K562 (cell line): ENCODE measurements at regions not wholly inside any gene's neighbourhood (a gene's known extent, or its start where the extent isn't known, plus 50 kb on each side); places are given as distances from the start of the nearest gene placed in this dataset.

ENCODE experiments used
- ATAC-seq: fragments of 200-7000 bp; cut with Tn5 transposase; 3 replicates; pipeline ENCODE4 v1.9.1; 2020; ENCODE audit warnings: moderate library complexity
- BruUV-seq: library from RNA; stranded (reverse); fragments of 400-500 nt; replicated peaks from 2 replicates; lab custom pipeline; 2021; lab: Mats Ljungman, UMichigan
- CTCF ChIA-PET: fragments of 300-600 bp; formaldehyde crosslinking; extraction: SDS; loops from one replicate; lab custom pipeline; 2021; ENCODE audit warnings: low intra/inter-chr PET ratio; lab: Yijun Ruan, JAX
- POLR2A ChIA-PET: fragments of 300-600, 350-650 bp; sonication (Branson Sonifier 250); formaldehyde crosslinking; extraction: SDS; loops from one replicate; lab custom pipeline; 2021; ENCODE audit warnings: antibody characterized with exemption, inconsistent platforms; lab: Yijun Ruan, JAX
- DNase-seq, 4 experiments: peaks; one replicate each; pipeline versions ENCODE4 v3.0.0 to v3.0.0-alpha.2; 2011 to 2018; ENCODE audit warnings: low spot score in 3 of 4, mixed read lengths in 3 of 4; ENCODE audit errors: extremely low read depth in 1 of 4
- FAIRE-seq: peaks from 2 replicates; lab custom pipeline; 2011; peaks lifted over from hg19 to GRCh38; lab: Jason Lieb, UNC
- H2AFZ ChIP-seq: 2 replicates; pipeline ENCODE4 v1.6.0; 2011; ENCODE audit warnings: low read depth, low read length, control low read depth, inconsistent platforms
- H3K27ac ChIP-seq: fragments of 200-600 bp; 3 replicates; pipeline ENCODE4 v1.8.0; 2011; ENCODE audit warnings: low read depth, mild to moderate bottlenecking, control low read depth, inconsistent platforms, low read length, moderate library complexity, mixed read lengths; ENCODE audit errors: extremely low read depth
- H3K27me3 ChIP-seq, 2 experiments: fragments of 300-600 bp in 1 of 2; 2 replicates in 1 of 2; 3 replicates in 1 of 2; pipeline versions ENCODE4 v1.6.0 to v1.8.0; 2011; ENCODE audit warnings: inconsistent platforms in 2 of 2, low read length in 2 of 2, mild to moderate bottlenecking in 1 of 2, mixed read lengths in 1 of 2, moderate library complexity in 1 of 2; ENCODE audit not compliant: control insufficient read depth in 2 of 2, insufficient read depth in 2 of 2
- H3K36me3 ChIP-seq: fragments of 300-600 bp; 3 replicates; pipeline ENCODE4 v1.8.0; 2011; ENCODE audit warnings: mild to moderate bottlenecking, low read length, inconsistent platforms; ENCODE audit not compliant: control insufficient read depth, insufficient read depth
- H3K4me1 ChIP-seq, 2 experiments: fragments of 200-600 bp in 1 of 2; replicated peaks in 1 of 2; 2 replicates in 1 of 2; 3 replicates in 1 of 2; pipeline versions ENCODE4 v1.5.1 to v1.8.0; 2011; ENCODE audit warnings: inconsistent platforms in 2 of 2, low read length in 2 of 2, mild to moderate bottlenecking in 1 of 2, mixed read lengths in 1 of 2, moderate library complexity in 1 of 2; ENCODE audit not compliant: control insufficient read depth in 2 of 2, insufficient read depth in 2 of 2
- H3K4me2 ChIP-seq: 2 replicates; pipeline ENCODE4 v1.6.1; 2011; ENCODE audit warnings: low read length, control low read depth, inconsistent platforms, mixed read lengths; ENCODE audit not compliant: insufficient read depth
- H3K4me3 ChIP-seq: fragments of 200-600 bp; sonication (generic), shearing (Covaris generic); 2 replicates; pipeline ENCODE4 v1.5.1; 2016; ENCODE audit warnings: control low read depth, inconsistent platforms
- H3K79me2 ChIP-seq: fragments of 200-600 bp; 3 replicates; pipeline ENCODE4 v1.8.0; 2011; ENCODE audit warnings: low read length, inconsistent platforms; ENCODE audit not compliant: control insufficient read depth, insufficient read depth
- H3K9ac ChIP-seq, 2 experiments: 2 replicates each; pipeline versions ENCODE4 v1.6.0 to v1.6.1; 2011; ENCODE audit warnings: low read depth in 2 of 2, low read length in 2 of 2, control low read depth in 1 of 2, inconsistent platforms in 1 of 2, mild to moderate bottlenecking in 1 of 2, mixed read lengths in 1 of 2; ENCODE audit not compliant: insufficient read depth in 1 of 2
- H3K9me1 ChIP-seq: one replicate; pipeline ENCODE4 v1.6.0; 2011; ENCODE audit warnings: inconsistent platforms, mild to moderate bottlenecking, low read length, moderate library complexity; ENCODE audit not compliant: control insufficient read depth, insufficient read depth
- H3K9me3 ChIP-seq: replicated peaks from 2 replicates; pipeline ENCODE4 v1.5.1; 2011; ENCODE audit warnings: low read depth, low read length, inconsistent platforms; ENCODE audit not compliant: control insufficient read depth, insufficient read depth
- H4K20me1 ChIP-seq: replicated peaks from 2 replicates; pipeline ENCODE4 v1.6.1; 2011; ENCODE audit warnings: low read length, inconsistent platforms, mixed read lengths; ENCODE audit not compliant: control insufficient read depth, insufficient read depth
- CC2D1A ChIP-seq: fragments of 450-650 bp; IDR thresholded peaks from 2 replicates; pipeline ENCODE4 v1.6.1; 2017; ENCODE audit warnings: mild to moderate bottlenecking
- ETV5 ChIP-seq: sonication (generic); formaldehyde crosslinking; IDR thresholded peaks from 2 replicates; pipeline ENCODE4 v1.4.0; 2020; ENCODE audit warnings: low read depth, mild to moderate bottlenecking, missing genetic modification reagents
- GTF2E2 ChIP-seq: fragments of 200-800 bp; sonication (Bioruptor generic); IDR thresholded peaks from 2 replicates; pipeline ENCODE4 v1.6.1; 2016; ENCODE audit warnings: missing genetic modification characterization, missing compliant biosample characterization
- GTF2F1 ChIP-seq: IDR thresholded peaks from 2 replicates; pipeline ENCODE4 v1.6.1; 2011; ENCODE audit warnings: low read depth, low read length, improper control_type of control experiment
- HMG20A ChIP-seq: fragments of 450-650 bp; formaldehyde crosslinking; conservative IDR thresholded peaks from 2 replicates; pipeline ENCODE4 v1.4.0; 2020; ENCODE audit warnings: mild to moderate bottlenecking, mixed read lengths
- MITF ChIP-seq: IDR thresholded peaks from 2 replicates; pipeline ENCODE4 v1.6.1; 2014; ENCODE audit warnings: antibody characterized with exemption
- NCOA4 ChIP-seq: fragments of 450-650 bp; IDR thresholded peaks from 2 replicates; pipeline ENCODE4 v1.6.1; 2018; ENCODE audit warnings: mild to moderate bottlenecking; ENCODE audit not compliant: partially characterized antibody
- RBM34 ChIP-seq: fragments of 200-400 bp; formaldehyde crosslinking; IDR thresholded peaks from 2 replicates; pipeline ENCODE4 v1.6.1; 2018; ENCODE audit warnings: low read length, borderline replicate concordance; ENCODE audit not compliant: insufficient read depth
- SPI1 ChIP-seq: IDR thresholded peaks from 2 replicates; pipeline ENCODE4 v1.6.1; 2011; ENCODE audit warnings: low read depth, low read length, control low read depth, borderline replicate concordance
- SRSF9 ChIP-seq: fragments of 200-400 bp; formaldehyde crosslinking; IDR thresholded peaks from 2 replicates; pipeline ENCODE4 v1.6.1; 2017; ENCODE audit warnings: low read depth, low read length, borderline replicate concordance
- TCF7L2 ChIP-seq: fragments of 150-350 bp; IDR thresholded peaks from 2 replicates; pipeline ENCODE4 v1.6.1; 2016; ENCODE audit warnings: low read depth, mild to moderate bottlenecking, low read length, moderate library complexity
- TEAD2 ChIP-seq: fragments of 450-650 bp; IDR thresholded peaks from 2 replicates; pipeline ENCODE4 v1.6.1; 2016; ENCODE audit warnings: missing genetic modification characterization, control low read depth, missing compliant biosample characterization
- TRIM28 ChIP-seq: fragments of 450-650 bp; IDR thresholded peaks from 2 replicates; pipeline ENCODE4 v1.6.1; 2017
- ZC3H11A ChIP-seq: IDR thresholded peaks from 2 replicates; pipeline ENCODE4 v1.6.1; 2012; ENCODE audit warnings: low read depth, low read length, improper control_type of control experiment
- WGBS: fragments of 100-300 bp; shearing (Covaris generic); methylation state at CpG from one replicate; pipeline ENCODE4 v1.1.6; 2016; ENCODE audit warnings: low coverage, mixed read lengths; ENCODE audit not compliant: insufficient coverage; ENCODE audit errors: missing lambda C conversion rate; 5-methylcytosine and 5-hydroxymethylcytosine counted together
- in situ Hi-C: fragments of 300-500 bp; cut with MboI; formaldehyde crosslinking; loops from 4 replicates; pipeline ENCODE4 v1.15.0; 2018; ENCODE audit warnings: inconsistent platforms, mixed read lengths
- intact Hi-C: fragments of 100-400 bp; cut with micrococcal nuclease; formaldehyde crosslinking; loops from 2 replicates; pipeline ENCODE4 v1.14.2; 2022
- TF ChIP-seq, protein P1 (sequence below): sonication (generic); formaldehyde crosslinking; IDR thresholded peaks from 2 replicates; pipeline ENCODE4 v1.8.0; 2023; ENCODE audit warnings: mild to moderate bottlenecking, missing genetic modification reagents

DNA sequence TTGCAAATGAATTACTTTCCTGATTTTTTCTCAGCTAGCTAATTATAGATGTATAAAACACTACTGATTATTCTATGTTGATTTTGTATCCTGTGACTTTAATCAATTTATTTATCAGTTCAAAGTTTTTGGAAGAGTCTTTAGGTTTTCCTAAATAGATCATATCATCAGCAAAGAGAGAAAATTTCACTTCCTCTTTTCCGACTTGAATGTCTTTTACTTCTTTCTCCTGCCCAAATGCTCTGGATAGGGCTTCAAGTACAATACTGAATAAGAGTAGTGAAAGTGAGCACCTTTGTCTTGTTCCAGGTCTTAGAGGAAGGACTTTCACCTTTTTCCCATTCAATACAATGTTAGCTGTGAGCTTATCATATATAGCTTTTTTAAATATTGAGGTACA, 417.9 kb downstream of the PDGFC start:
- in situ Hi-C loops, result no loop called here
- Histone ChIP-seq H3K4me2 (no peak overlapping the region), H3K9me1 (no peaks in the 10 kb centered on the region), H3K27me3 (no peaks in the 10 kb centered on the region), H3K36me3 (no peaks in the 10 kb centered on the region), H3K27ac (no peak overlapping the region), H3K79me2 (no peaks in the 10 kb centered on the region), H3K4me1 (no peaks in the 10 kb centered on the region), H3K9me3 (no peaks in the 10 kb centered on the region; the same call in 1 of the 2 replicates), H3K9ac (no peak overlapping the region), H4K20me1 (no peaks in the 10 kb centered on the region), H3K4me3 (no peak overlapping the region), H2AFZ (no peak overlapping the region)
- TF ChIP-seq RBM34, result no peak
- TF ChIP-seq SPI1, result peak; percentile 26; the same call in 1 of the 2 replicates
- TF ChIP-seq ZC3H11A, result no peak
- no peak for TF ChIP-seq ETV5 (CRISPR knock-in tag)
- POLR2A ChIA-PET, result no interaction called here
- FAIRE-seq, result no peak
- WGBS, result 0% methylated on average over 1 of the region's 1 CpG
- intact Hi-C loops, result no loop called here
- BruUV-seq, result no TSS peak
- CTCF ChIA-PET, result no interaction called here
- DNase-seq, result no peak
- ATAC-seq, result no peak

DNA sequence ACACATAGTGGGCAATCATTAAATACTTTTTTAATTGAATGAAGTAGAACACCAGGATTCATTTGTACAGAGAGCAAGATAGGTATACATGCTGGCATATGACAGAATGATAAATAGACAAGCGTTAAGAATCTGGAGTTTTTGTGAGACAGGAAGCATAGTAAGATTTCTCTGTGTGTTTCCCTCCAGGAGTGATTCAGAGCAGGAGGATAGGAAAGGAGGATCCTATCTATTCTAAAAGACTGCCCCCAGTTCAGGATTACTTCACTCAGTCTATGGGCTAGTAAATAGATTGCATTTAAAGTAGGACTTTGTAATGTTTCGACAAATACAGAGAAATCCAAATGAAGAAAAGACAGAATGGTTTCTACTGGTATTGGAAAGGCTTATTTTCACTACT, 423.7 kb downstream of the PDGFC start:
- H3K4me2 ChIP-seq, result no peak overlapping the region
- no peak overlapping the region for H3K4me3 ChIP-seq
- no peaks in the 10 kb centered on the region for H3K4me1 ChIP-seq
- no peaks in the 10 kb centered on the region for H3K36me3 ChIP-seq
- TF ChIP-seq, protein P1, sequence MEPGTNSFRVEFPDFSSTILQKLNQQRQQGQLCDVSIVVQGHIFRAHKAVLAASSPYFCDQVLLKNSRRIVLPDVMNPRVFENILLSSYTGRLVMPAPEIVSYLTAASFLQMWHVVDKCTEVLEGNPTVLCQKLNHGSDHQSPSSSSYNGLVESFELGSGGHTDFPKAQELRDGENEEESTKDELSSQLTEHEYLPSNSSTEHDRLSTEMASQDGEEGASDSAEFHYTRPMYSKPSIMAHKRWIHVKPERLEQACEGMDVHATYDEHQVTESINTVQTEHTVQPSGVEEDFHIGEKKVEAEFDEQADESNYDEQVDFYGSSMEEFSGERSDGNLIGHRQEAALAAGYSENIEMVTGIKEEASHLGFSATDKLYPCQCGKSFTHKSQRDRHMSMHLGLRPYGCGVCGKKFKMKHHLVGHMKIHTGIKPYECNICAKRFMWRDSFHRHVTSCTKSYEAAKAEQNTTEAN (CRISPR knock-in tag), result no peak
- TF ChIP-seq TCF7L2, result no peak
- TF ChIP-seq CC2D1A, result no peak
- TF ChIP-seq MITF, result no peak
- no peak for TF ChIP-seq NCOA4
- TF ChIP-seq GTF2F1, result no peak
- no peak for TF ChIP-seq SRSF9
- TF ChIP-seq TRIM28, result no peak
- no peak for TF ChIP-seq HMG20A (CRISPR knock-in tag)
- TF ChIP-seq GTF2E2 (tag), result no peak
- TF ChIP-seq TEAD2, result no peak
- no peak overlapping the region for H2AFZ ChIP-seq
- H3K27ac ChIP-seq, result no peak overlapping the region
- no peaks in the 10 kb centered on the region for H3K9me1 ChIP-seq
- FAIRE-seq (no peak), ATAC-seq (no peak), DNase-seq (no peak)
- H3K27me3 ChIP-seq, result no peaks in the 10 kb centered on the region
- no peaks in the 10 kb centered on the region for H3K79me2 ChIP-seq
- no peaks in the 10 kb centered on the region; the same call in 1 of the 2 replicates for H3K9me3 ChIP-seq
- BruUV-seq, result no TSS peak
- in situ Hi-C loops (no loop called here), intact Hi-C loops (no loop called here)
- H4K20me1 ChIP-seq, result no peaks in the 10 kb centered on the region
- CTCF ChIA-PET, result no interaction called here
- H3K9ac ChIP-seq, result no peak overlapping the region
- POLR2A ChIA-PET, result no interaction called here
- whole genome bisulfite sequencing, result 0% methylated on average over 2 of the region's 2 CpGs
